Upper lobe of left lung (tissue), 4 donors: ENCODE measurements at regions not wholly inside any gene's neighbourhood (a gene's known extent, or its start where the extent isn't known, plus 50 kb on each side); places are given as distances from the start of the nearest gene placed in this dataset.

Experiments used
- CTCF ChIP-seq, 6 experiments: fragments of 450-650 bp in 4 of 6; fragments of 200-600 bp in 2 of 6; sonication (generic) in 2 of 6; IDR thresholded peaks; one replicate each; pipeline ENCODE4 v1.5.1; 2016 to 2019; ENCODE audit warnings: antibody characterized with exemption in 6 of 6
- EP300 ChIP-seq, 4 donors: sonication (generic); formaldehyde crosslinking; IDR thresholded peaks; one replicate each; pipeline ENCODE4 v1.5.1; 2017; ENCODE audit warnings: antibody characterized with exemption in 4 of 4, control low read depth in 2 of 4
- POLR2A ChIP-seq, 4 donors: fragments of 450-650 bp; IDR thresholded peaks; one replicate each; pipeline ENCODE4 v1.5.1; 2016 to 2017; ENCODE audit warnings: antibody characterized with exemption in 4 of 4, mild to moderate bottlenecking in 2 of 4
- POLR2AphosphoS5 ChIP-seq, 2 donors: sonication (generic); formaldehyde crosslinking; IDR thresholded peaks; one replicate each; pipeline ENCODE4 v1.5.1; 2017; ENCODE audit warnings: antibody characterized with exemption in 2 of 2

- TF ChIP-seq POLR2A (IDR thresholded peaks at IDR 0.05), result no peak
- TF ChIP-seq CTCF (IDR thresholded peaks at IDR 0.05), result no peak
- no peak for TF ChIP-seq POLR2AphosphoS5 (IDR thresholded peaks at IDR 0.05)
- no peak for TF ChIP-seq EP300 (IDR thresholded peaks at IDR 0.05)
Observed at GRCh38 chr14:105929327-105930081, 403.1 kb downstream of the TMEM121 start.
